Psoas muscle (tissue), 7 donors: ENCODE measurements at regions not wholly inside any gene's neighbourhood (a gene's known extent, or its start where the extent isn't known, plus 50 kb on each side); places are given as distances from the start of the nearest gene placed in this dataset.

Source experiments
- ATAC-seq, 4 donors: fragments of 200-7000 bp; cut with Tn5 transposase; one replicate each; pipeline ENCODE4 v1.9.1; 2020; ENCODE audit warnings: moderate library complexity in 3 of 4, mild to moderate bottlenecking in 2 of 4
- DNase-seq, 2 donors: peaks; one replicate each; pipeline ENCODE4 v3.0.0-alpha.2; 2020
- H3K27ac ChIP-seq: fragments of 200-600 bp; one replicate; pipeline ENCODE4 v1.8.0; 2022
- H3K27me3 ChIP-seq, 3 donors: fragments of 200-600 bp in 1 of 3; one replicate each; pipeline versions ENCODE4 v1.6.1 to v1.8.0; 2013 to 2022; ENCODE audit warnings: low read length in 2 of 3, mild to moderate bottlenecking in 2 of 3, moderate library complexity in 1 of 3; ENCODE audit not compliant: insufficient read depth in 3 of 3
- H3K36me3 ChIP-seq, 2 donors: fragments of 200-600 bp in 1 of 2; one replicate each; pipeline versions ENCODE4 v1.6.1 to v1.8.0; 2013 to 2022; ENCODE audit warnings: low read depth in 1 of 2, mild to moderate bottlenecking in 1 of 2, moderate library complexity in 1 of 2; ENCODE audit not compliant: insufficient read depth in 1 of 2
- H3K4me1 ChIP-seq: fragments of 200-600 bp; one replicate; pipeline ENCODE4 v1.8.0; 2022
- H3K4me3 ChIP-seq: fragments of 200-600 bp; one replicate; pipeline ENCODE4 v1.8.0; 2022; ENCODE audit warnings: mild to moderate bottlenecking
- H3K9me3 ChIP-seq: fragments of 200-600 bp; one replicate; pipeline ENCODE4 v1.8.0; 2022
- WGBS, 3 donors: extraction: QIAGEN DNeasy Blood & Tissue Kit; methylation state at CpG; one replicate each; pipeline versions ENCODE4 v1.1.6 to v1.1.7; 2013; 5-methylcytosine and 5-hydroxymethylcytosine counted together
- intact Hi-C, 2 donors: fragments of 100-400 bp; cut with DNase I; formaldehyde crosslinking; loops; one replicate each; pipeline versions ENCODE4 v1.11.0 to v1.14.2; 2022
- TF ChIP-seq, protein P1 (sequence below): fragments of 200-600 bp; IDR thresholded peaks from one replicate; pipeline ENCODE4 v1.8.0; 2022; ENCODE audit warnings: antibody characterized with exemption
- donor health status: healthy with polysubstance abuse.
- donor health status: DM: no; HTN: no; CAD: no; lungs with moderate emphysema.
- donor health status: Bipolar disorder and iron deficiency.
- donor health status: healthy.
- donor health status: DM: yes; HTN: yes; CAD: no.
- donor health status: DM: no; HTN: no; CAD: no.
- donor health status: DM: yes; HTN: yes; CAD: no.

DNA sequence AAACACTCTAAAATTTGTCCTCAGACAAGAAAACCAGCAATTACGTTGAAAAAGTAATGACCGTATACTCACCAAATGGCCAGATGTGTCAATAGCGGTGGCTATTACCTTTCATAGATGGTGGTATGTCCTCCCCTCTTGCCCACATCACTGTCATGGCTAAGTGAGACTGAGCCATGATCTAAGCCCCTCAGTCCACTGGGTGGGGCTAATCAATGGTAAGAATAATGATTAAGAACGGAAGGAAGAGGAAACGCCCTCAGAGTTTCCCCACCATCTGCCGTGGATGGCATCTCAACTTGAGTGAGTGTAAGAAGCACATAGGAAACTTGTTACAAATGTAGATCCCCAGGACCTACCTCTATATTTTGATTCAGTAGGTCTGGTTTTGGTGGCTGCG, 65.8 kb upstream of the EFEMP1 start:
- 86 to 88% (median 86%) methylated on average over 7 of the region's 7 CpGs for WGBS, 3 donors
- no peak for ATAC-seq
- intact Hi-C loops: no loop called here
- no peaks in the 10 kb centered on the region for H3K4me1 ChIP-seq
- no peaks in the 10 kb centered on the region for H3K27me3 ChIP-seq
- TF ChIP-seq, protein P1, sequence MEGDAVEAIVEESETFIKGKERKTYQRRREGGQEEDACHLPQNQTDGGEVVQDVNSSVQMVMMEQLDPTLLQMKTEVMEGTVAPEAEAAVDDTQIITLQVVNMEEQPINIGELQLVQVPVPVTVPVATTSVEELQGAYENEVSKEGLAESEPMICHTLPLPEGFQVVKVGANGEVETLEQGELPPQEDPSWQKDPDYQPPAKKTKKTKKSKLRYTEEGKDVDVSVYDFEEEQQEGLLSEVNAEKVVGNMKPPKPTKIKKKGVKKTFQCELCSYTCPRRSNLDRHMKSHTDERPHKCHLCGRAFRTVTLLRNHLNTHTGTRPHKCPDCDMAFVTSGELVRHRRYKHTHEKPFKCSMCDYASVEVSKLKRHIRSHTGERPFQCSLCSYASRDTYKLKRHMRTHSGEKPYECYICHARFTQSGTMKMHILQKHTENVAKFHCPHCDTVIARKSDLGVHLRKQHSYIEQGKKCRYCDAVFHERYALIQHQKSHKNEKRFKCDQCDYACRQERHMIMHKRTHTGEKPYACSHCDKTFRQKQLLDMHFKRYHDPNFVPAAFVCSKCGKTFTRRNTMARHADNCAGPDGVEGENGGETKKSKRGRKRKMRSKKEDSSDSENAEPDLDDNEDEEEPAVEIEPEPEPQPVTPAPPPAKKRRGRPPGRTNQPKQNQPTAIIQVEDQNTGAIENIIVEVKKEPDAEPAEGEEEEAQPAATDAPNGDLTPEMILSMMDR: no peak
- no peak overlapping the region for H3K27ac ChIP-seq
- no peaks in the 10 kb centered on the region for H3K36me3 ChIP-seq
- H3K4me3 ChIP-seq: no peak overlapping the region
- no peaks in the 10 kb centered on the region for H3K9me3 ChIP-seq
- DNase-seq: no peak

DNA sequence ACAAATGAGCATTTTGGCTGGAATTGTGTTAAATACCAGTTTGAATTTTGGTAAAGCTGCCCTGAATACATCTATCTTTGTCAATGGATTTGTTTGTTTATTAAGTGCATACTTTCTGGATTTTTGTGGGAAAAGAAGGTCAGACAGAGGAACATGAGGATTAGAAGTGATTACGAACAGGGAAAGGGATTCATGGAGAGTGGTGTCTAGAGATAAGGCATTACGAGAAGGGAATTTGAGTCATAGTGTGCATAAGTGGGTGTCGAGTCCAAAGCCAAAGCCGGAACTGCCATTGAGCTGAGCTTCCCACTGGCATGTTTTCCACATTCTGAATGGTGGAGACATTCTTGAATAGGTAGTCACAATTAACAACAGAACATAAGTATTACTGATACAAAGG, 68.9 kb upstream of the EFEMP1 start:
- no peak overlapping the region for H3K4me3 ChIP-seq
- no peaks in the 10 kb centered on the region for H3K4me1 ChIP-seq
- no peak for ATAC-seq
- no peaks in the 10 kb centered on the region for H3K27me3 ChIP-seq
- no peak for DNase-seq
- H3K9me3 ChIP-seq: no peaks in the 10 kb centered on the region
- TF ChIP-seq, protein P1: no peak
- 27 to 45% (median 32%) methylated on average over 4 of the region's 4 CpGs for WGBS, 3 donors
- H3K27ac ChIP-seq: no peak overlapping the region
- no peaks in the 10 kb centered on the region for H3K36me3 ChIP-seq
- intact Hi-C loops: no loop called here

DNA sequence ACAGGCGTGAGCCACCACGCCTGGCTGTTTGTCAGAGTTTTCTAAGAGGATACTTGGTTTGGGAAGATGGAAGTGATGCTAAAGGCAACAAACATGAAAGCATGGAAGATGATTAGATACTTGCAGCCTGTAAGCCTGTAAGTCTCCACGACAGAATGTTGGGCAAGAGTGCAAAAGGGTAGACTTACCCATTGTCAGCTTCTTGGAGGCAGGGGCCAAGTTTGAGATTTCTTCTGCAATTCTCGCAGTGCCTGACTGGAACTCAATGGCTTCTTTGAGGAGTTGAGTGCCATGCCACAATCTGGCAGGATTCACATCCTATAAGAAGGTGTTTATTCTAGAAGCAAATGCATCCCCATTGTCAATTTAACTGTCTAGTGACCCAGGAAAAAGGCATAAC, 70.1 kb upstream of the EFEMP1 start:
- WGBS, 3 donors: 87 to 91% (median 89%) methylated on average over 4 of the region's 4 CpGs
- Histone ChIP-seq H3K4me1 (no peaks in the 10 kb centered on the region), H3K4me3 (no peak overlapping the region), H3K9me3 (no peaks in the 10 kb centered on the region), H3K27me3 (no peaks in the 10 kb centered on the region), H3K27ac (no peak overlapping the region), H3K36me3 (no peaks in the 10 kb centered on the region)
- no peak for ATAC-seq
- intact Hi-C loops: no loop called here
- TF ChIP-seq, protein P1: no peak
- DNase-seq: no peak

DNA sequence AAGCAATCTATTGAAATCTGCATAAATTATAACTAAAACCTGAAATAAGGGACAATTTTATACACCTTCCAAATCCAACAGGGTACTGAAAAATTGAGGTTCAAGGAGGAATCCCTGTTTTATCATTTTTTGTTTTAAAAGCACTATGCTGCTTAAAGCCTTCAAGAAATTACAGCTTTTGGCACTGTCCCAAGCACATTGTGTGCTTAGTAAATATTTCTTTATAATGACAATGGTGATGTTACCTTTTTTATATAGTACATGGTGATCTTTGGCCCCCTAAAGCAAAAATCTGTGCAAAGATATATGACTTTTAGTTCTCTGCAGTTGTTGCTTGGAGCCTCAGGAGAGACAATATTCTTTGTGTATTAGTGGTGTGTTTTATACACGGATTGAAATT, 71.6 kb upstream of the EFEMP1 start:
- Histone ChIP-seq H3K4me1 (no peaks in the 10 kb centered on the region), H3K4me3 (no peak overlapping the region), H3K27me3 (no peaks in the 10 kb centered on the region), H3K36me3 (no peaks in the 10 kb centered on the region), H3K9me3 (no peaks in the 10 kb centered on the region), H3K27ac (no peak overlapping the region)
- TF ChIP-seq, protein P1: no peak
- intact Hi-C loops: no loop called here
- 61 to 78% (median 78%) methylated on average over 1 of the region's 1 CpG for WGBS, 3 donors
- DNase-seq (no peak), ATAC-seq (no peak)

DNA sequence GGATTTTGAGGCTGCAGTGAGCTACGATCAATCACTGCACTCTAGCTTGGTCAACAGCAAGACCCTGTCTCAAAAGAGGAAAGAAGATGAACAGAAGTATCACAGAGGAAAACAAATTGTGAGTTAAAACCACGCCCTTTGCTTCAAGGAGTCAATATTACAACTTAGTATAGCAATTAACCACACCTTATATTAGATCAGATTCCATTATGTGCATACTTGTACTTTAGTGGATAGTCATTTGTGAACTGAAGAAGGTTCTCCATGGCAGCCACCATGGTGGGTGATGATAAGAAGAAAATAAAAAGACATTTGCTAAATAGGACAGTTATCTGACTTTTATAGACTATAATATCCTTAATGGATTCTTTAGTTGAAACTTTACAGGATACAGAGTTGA, 72.3 kb upstream of the EFEMP1 start:
- Histone ChIP-seq H3K36me3 (no peaks in the 10 kb centered on the region), H3K9me3 (no peaks in the 10 kb centered on the region), H3K27me3 (no peaks in the 10 kb centered on the region), H3K27ac (no peak overlapping the region), H3K4me1 (no peaks in the 10 kb centered on the region), H3K4me3 (no peak overlapping the region)
- intact Hi-C loops: no loop called here
- ATAC-seq: no peak
- TF ChIP-seq, protein P1: no peak
- DNase-seq: no peak
- 79% methylated on average over 2 of the region's 2 CpGs for WGBS, 3 donors
